ENCODE measurements at regions not wholly inside any gene's neighbourhood (a gene's known extent, or its start where the extent isn't known, plus 50 kb on each side); places are given as distances from the start of the nearest gene placed in this dataset.

- no peaks in the 10 kb centered on the region for H3K36me3 ChIP-seq
- no peak overlapping the region for H3K27ac ChIP-seq
- peaks cover 4% of the 10 kb centered on the region for H3K27me3 ChIP-seq
- TF ChIP-seq CTCF (IDR thresholded peaks at IDR 0.05): no peak
- no peaks in the 10 kb centered on the region for H3K4me1 ChIP-seq (ENCODE audit: control insufficient read depth in 1 of 2, insufficient read depth in 1 of 2, low read depth in 1 of 2, low read length in 1 of 2)
- H3K4me3 ChIP-seq (ENCODE audit: low read depth in 1 of 2, low read length in 1 of 2): no peak overlapping the region
- no peaks in the 10 kb centered on the region for H3K9me3 ChIP-seq
These were observed 188.4 kb upstream of the PPP1R26 start for GRCh38 chr9:135291165-135291564.

GRCh38 chr9:135294836-135295235 is 184.7 kb upstream of the PPP1R26 start:
- TF ChIP-seq CTCF (IDR thresholded peaks at IDR 0.05): no peak
- Histone ChIP-seq H3K4me1 (ENCODE audit: control insufficient read depth in 1 of 2, insufficient read depth in 1 of 2, low read depth in 1 of 2, low read length in 1 of 2) (no peaks in the 10 kb centered on the region), H3K4me3 (ENCODE audit: low read depth in 1 of 2, low read length in 1 of 2) (no peak overlapping the region), H3K9me3 (no peaks in the 10 kb centered on the region), H3K27ac (no peak overlapping the region), H3K27me3 (peaks cover 20% of the 10 kb centered on the region), H3K36me3 (no peaks in the 10 kb centered on the region)

DNA sequence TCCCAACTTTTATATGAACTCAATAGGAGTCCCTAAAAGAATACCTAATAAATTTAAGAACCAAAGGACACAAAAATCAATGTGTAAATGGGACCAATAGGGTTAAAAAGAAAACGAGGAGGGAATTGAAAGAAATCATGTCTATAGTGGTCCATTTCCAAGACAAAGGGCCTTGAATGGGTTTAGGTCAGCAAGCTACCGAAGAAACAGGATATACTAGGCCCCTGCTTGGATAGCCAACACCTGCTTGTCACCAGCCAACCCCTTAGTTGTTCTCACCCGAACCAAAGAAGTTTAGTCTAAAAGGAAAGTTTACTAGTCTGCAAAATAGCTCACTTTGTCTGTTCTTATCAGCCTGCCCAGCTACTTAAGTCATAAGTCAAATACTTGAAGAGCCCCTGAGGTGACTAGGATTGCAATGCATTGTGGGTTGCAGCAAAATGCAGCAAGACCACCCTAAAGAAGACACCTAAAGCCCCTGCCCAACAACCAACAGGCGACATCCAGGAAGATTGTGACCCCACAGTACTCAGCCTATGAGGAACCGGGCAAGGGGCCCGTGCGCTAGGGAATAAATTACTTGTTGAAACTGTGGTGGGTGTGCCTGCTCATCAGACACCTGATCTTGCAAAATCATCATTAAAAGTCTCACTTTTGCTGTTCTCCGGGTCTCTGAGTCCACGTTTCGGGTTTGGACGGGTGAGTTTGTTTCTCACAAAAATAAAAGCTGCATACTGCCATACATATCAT is 183.9 kb upstream of the PPP1R26 start:
- Histone ChIP-seq H3K27me3 (peaks cover 22% of the 10 kb centered on the region), H3K27ac (no peak overlapping the region), H3K4me1 (ENCODE audit: control insufficient read depth in 1 of 2, insufficient read depth in 1 of 2, low read depth in 1 of 2, low read length in 1 of 2) (no peaks in the 10 kb centered on the region), H3K36me3 (no peaks in the 10 kb centered on the region), H3K4me3 (ENCODE audit: low read depth in 1 of 2, low read length in 1 of 2) (no peak overlapping the region), H3K9me3 (no peaks in the 10 kb centered on the region)
- no peak for TF ChIP-seq CTCF (IDR thresholded peaks at IDR 0.05)

DNA sequence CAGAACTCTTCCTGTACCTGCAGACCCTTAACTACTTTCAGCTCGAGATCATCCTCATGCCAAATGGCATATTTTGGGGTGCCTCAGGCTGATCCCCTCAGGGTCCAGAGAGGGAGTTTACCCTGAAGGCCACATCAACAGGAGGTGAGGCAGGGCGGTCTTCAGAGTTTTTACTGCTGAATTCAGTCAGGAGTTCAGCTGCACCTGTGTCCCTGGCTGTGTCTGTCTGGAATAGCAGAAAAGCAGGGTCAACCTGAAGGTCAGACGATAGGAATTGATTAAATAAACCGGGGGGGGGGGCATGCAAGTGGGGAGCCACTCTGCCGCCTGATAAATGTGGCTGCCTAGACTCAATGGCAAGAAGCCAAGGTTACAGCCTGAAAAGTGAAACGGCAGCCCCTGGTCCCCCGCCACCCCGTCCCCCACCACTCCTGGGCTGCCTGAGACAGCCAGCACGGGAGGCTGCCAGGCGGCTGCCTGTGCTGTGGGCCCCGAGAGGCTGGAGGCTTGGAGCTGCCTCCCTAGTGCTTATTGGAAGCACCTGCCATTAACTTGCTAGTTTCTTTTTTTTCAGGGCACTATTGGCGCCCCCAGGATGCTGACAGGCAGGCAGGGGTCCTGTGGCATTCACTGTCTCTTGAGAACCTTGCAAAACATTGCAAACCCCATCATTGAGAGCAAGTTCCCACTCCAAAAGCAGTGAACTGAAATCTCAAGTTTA is 182.7 kb upstream of the PPP1R26 start:
- no peak for TF ChIP-seq CTCF (IDR thresholded peaks at IDR 0.05)
- Histone ChIP-seq H3K27ac (no peak overlapping the region), H3K27me3 (peaks cover 22% of the 10 kb centered on the region), H3K36me3 (no peaks in the 10 kb centered on the region), H3K4me1 (ENCODE audit: control insufficient read depth in 1 of 2, insufficient read depth in 1 of 2, low read depth in 1 of 2, low read length in 1 of 2) (no peaks in the 10 kb centered on the region), H3K9me3 (no peaks in the 10 kb centered on the region), H3K4me3 (ENCODE audit: low read depth in 1 of 2, low read length in 1 of 2) (no peak overlapping the region)

- Histone ChIP-seq H3K4me3 (ENCODE audit: low read depth in 1 of 2, low read length in 1 of 2) (no peak overlapping the region), H3K27me3 (peaks cover 22% of the 10 kb centered on the region)
These were observed 182.0 kb upstream of the PPP1R26 start for GRCh38 chr9:135297456-135298075.

More at GRCh38 chr9:135297456-135298075, 182.0 kb upstream of the PPP1R26 start:
- Histone ChIP-seq H3K4me1 (ENCODE audit: control insufficient read depth in 1 of 2, insufficient read depth in 1 of 2, low read depth in 1 of 2, low read length in 1 of 2) (no peaks in the 10 kb centered on the region), H3K9me3 (no peaks in the 10 kb centered on the region), H3K36me3 (no peaks in the 10 kb centered on the region), H3K27ac (no peak overlapping the region)
- TF ChIP-seq CTCF (IDR thresholded peaks at IDR 0.05): no peak

Data from neutrophil (primary cell).